Fibroblast of pulmonary artery (primary cell): ENCODE measurements at regions not wholly inside any gene's neighbourhood (a gene's known extent, or its start where the extent isn't known, plus 50 kb on each side); places are given as distances from the start of the nearest gene placed in this dataset.

Experiments
- DNase-seq: peaks from one replicate; pipeline ENCODE4 v3.0.0-alpha.2; 2010; ENCODE audit warnings: low read depth
- H3K4me3 ChIP-seq: replicated peaks from 2 replicates; pipeline ENCODE4 v1.5.1; 2011; ENCODE audit warnings: low read depth, mild to moderate bottlenecking, control low read depth, low read length, moderate library complexity
- TF ChIP-seq, protein P1 (sequence below): IDR thresholded peaks from 2 replicates; pipeline ENCODE4 v1.5.1; 2011; ENCODE audit warnings: mild to moderate bottlenecking, control low read depth, low read length, inconsistent platforms; ENCODE audit errors: missing control alignments

DNA sequence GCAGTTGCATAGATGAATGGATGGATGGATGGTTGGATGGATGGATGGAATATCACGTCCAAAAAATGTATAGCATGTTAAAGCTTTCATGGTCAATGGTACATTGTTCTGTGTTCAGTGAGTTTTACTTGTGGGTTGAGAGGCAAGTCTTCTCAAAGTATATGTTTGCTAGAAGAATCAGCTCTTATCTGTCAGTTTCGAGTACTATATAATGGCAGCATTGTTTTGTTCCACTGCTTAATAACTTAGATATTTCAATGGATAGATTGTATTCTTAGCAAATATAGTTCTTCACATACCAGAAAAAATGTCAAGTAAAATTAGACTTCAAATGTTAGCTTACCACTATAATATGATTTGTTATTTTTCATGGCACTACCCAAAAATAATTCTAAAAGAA lies 100.9 kb upstream of the CDIN1 start:
- TF ChIP-seq, protein P1, sequence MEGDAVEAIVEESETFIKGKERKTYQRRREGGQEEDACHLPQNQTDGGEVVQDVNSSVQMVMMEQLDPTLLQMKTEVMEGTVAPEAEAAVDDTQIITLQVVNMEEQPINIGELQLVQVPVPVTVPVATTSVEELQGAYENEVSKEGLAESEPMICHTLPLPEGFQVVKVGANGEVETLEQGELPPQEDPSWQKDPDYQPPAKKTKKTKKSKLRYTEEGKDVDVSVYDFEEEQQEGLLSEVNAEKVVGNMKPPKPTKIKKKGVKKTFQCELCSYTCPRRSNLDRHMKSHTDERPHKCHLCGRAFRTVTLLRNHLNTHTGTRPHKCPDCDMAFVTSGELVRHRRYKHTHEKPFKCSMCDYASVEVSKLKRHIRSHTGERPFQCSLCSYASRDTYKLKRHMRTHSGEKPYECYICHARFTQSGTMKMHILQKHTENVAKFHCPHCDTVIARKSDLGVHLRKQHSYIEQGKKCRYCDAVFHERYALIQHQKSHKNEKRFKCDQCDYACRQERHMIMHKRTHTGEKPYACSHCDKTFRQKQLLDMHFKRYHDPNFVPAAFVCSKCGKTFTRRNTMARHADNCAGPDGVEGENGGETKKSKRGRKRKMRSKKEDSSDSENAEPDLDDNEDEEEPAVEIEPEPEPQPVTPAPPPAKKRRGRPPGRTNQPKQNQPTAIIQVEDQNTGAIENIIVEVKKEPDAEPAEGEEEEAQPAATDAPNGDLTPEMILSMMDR, result no peak
- no peak overlapping the region for H3K4me3 ChIP-seq
- no peak for DNase-seq

DNA sequence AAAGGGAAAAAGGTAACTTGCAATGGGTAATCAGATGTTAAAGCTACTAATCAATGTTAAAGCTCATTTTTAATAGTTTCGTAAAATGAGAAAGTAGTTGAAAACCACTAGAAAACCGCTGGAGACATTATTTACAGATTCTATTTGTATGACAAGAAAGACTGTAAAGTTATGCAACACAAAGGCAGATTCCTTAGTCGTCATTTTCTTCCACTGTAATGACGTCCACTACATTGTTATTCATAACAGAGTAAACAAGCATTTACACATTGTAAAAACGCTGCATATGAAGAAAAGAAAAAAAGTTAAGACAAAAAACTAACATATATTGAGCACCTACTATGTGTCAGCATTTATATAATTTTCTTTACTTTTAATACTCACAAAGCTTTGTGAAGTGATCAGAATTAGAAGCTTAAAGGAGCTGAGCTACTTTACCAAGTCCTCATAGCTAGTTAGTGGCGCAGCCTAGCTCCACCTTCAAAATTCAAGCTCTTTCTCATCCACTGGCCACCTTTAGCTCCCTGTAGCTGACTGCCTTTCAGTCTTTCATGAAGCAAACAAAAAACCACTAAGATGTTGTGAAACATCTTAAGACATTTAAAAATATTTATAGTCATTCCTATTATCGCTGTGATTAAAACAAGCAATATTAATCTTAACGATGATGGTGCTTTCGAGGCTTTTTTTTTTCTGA lies 100.1 kb upstream of the CDIN1 start:
- no peak for DNase-seq
- TF ChIP-seq, protein P1, result no peak
- no peak overlapping the region for H3K4me3 ChIP-seq

DNA sequence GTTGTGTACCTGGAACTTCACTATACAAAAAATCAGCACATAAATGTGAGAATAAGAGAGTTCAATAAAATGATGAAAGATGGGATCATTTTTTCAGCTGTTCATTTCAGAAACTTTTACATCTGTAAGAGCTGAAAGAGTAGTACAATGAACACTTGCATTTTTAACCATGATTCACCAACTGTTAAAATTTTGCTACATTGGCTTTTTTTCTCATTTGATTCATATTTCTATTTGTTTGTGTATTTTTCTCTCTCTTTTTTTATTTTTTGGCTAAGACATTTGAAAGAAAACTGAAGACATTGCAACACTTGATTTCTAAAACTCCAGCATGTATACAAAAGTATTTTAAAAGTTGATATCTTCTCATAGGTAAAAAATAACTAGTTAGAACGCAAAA lies 98.3 kb upstream of the CDIN1 start:
- H3K4me3 ChIP-seq, result no peak overlapping the region
- TF ChIP-seq, protein P1, result no peak
- no peak for DNase-seq

DNA sequence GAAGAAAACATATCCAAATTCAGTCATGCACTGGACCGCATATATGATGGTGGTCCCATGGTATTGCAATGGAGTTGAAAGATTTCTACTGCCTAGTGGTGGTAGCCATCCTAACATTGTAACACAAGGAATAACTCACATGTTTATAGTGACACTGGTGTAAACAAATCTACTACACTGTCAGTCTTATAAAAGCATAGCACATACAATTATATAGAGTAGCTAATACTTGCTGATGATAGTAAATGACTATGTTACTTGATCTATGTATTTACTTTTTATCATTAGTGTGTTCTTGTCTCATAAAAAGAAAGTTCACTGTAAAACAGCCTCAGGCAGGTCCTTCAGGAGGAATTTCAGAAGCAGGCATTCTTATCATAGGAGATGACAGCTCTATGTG lies 96.0 kb upstream of the CDIN1 start:
- H3K4me3 ChIP-seq, result no peak overlapping the region
- DNase-seq, result no peak
- TF ChIP-seq, protein P1, result no peak

DNA sequence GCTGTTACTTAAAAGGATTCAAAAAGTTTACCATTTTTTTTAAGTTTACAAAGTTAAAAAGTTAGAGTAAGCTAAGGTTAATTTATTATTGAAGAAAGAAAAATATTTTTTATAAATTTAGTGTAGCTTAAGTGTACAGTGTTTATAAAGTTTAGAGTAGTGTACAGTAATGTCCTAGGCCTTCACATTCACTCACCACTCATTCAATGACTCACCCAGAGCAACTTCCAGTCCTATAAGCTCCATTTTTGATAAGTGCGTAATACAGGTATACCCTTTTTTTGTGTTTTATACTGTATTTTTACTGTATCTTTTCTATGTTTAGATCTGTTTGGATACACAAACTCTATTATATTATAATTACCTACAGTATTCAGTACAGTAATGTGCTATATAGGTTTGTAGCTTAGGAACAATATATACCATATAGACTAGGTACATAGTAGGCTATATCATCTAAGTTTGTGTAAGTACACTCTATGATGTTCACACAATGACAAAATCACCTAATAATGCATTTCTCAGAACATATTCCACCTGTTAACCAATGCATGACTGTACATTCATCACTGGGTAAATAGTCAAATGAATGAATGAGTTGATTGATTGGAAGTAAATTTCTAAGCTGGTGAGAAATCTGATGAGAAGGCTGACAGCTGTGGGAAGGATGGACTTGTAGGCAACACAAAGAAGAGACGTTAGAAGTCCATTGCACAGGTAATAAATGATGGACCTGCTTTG lies 95.2 kb upstream of the CDIN1 start:
- DNase-seq, result no peak
- TF ChIP-seq, protein P1, result no peak
- no peak overlapping the region for H3K4me3 ChIP-seq

DNA sequence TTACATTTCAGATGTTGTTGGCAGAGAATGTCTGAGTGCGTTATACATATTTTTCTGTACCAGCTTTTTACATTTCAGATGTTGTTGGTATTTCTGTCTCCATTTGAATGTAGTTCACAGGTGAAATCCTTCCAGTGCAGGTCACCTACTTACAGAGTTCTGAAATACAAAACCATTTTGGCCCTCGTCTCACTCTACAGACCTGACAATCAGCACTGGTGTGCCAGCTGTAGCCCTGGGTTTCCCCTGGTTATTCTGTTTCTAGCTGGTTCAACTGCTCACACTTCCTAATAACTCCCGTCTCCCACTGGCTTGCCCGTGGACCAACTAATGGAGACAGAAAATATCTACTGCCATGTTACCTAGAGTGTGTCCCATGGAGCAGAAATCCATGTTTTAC lies 87.5 kb upstream of the CDIN1 start:
- DNase-seq, result no peak
- no peak overlapping the region for H3K4me3 ChIP-seq

More for the DNA sequence above, 87.5 kb upstream of the CDIN1 start:
- TF ChIP-seq, protein P1, result no peak
